CD14-positive monocyte (primary cell): ENCODE measurements at regions not wholly inside any gene's neighbourhood (a gene's known extent, or its start where the extent isn't known, plus 50 kb on each side); places are given as distances from the start of the nearest gene placed in this dataset.

Experiments used
- DNase-seq, 3 donors: peaks; one replicate each; pipeline ENCODE4 v3.0.0-alpha.2; 2011 to 2022
- H2AFZ ChIP-seq: 2 replicates; pipeline ENCODE4 v1.6.0; 2012; ENCODE audit warnings: mild to moderate bottlenecking, low read depth, low read length, inconsistent platforms; ENCODE audit not compliant: insufficient read depth, poor library complexity, severe bottlenecking
- H3K27ac ChIP-seq, 2 donors: 1 replicate in 1 of 2; 2 replicates in 1 of 2; pipeline ENCODE4 v1.5.1; 2012 to 2013; ENCODE audit warnings: low read length in 2 of 2, control low read depth in 1 of 2, inconsistent platforms in 1 of 2, low read depth in 1 of 2, mild to moderate bottlenecking in 1 of 2
- H3K27me3 ChIP-seq, 2 donors: one replicate each; pipeline versions ENCODE4 v1.6.0 to v1.6.1; 2011 to 2013; ENCODE audit warnings: low read length in 2 of 2; ENCODE audit not compliant: control insufficient read depth in 2 of 2, insufficient read depth in 2 of 2
- H3K36me3 ChIP-seq, 2 donors: replicated peaks in 1 of 2; 1 replicate in 1 of 2; 2 replicates in 1 of 2; pipeline versions ENCODE4 v1.5.1 to v1.6.1; 2012 to 2013; ENCODE audit warnings: low read length in 2 of 2, control low read depth in 1 of 2, inconsistent platforms in 1 of 2, mild to moderate bottlenecking in 1 of 2; ENCODE audit not compliant: insufficient read depth in 2 of 2, control insufficient read depth in 1 of 2
- H3K4me1 ChIP-seq, 2 donors: 1 replicate in 1 of 2; 2 replicates in 1 of 2; pipeline versions ENCODE4 v1.5.1 to v1.6.1; 2012 to 2013; ENCODE audit warnings: low read length in 2 of 2, control low read depth in 1 of 2, inconsistent platforms in 1 of 2, mild to moderate bottlenecking in 1 of 2, moderate library complexity in 1 of 2; ENCODE audit not compliant: insufficient read depth in 2 of 2, control insufficient read depth in 1 of 2
- H3K4me2 ChIP-seq: replicated peaks from 2 replicates; pipeline ENCODE3; 2012; ENCODE audit warnings: low read length, moderate library complexity, mild to moderate bottlenecking; ENCODE audit not compliant: poor library complexity, severe bottlenecking; ENCODE audit errors: extremely low read depth
- H3K4me3 ChIP-seq, 3 experiments: fragments of 200-600 bp in 1 of 3; sonication (generic) in 1 of 3; replicated peaks in 1 of 3; 1 replicate in 2 of 3; 2 replicates in 1 of 3; pipeline ENCODE4 v1.5.1; 2011 to 2013; ENCODE audit warnings: low read length in 3 of 3, mild to moderate bottlenecking in 3 of 3, control low read depth in 2 of 3, low read depth in 2 of 3, inconsistent platforms in 1 of 3, moderate library complexity in 1 of 3
- H3K79me2 ChIP-seq: 2 replicates; pipeline ENCODE4 v1.6.0; 2012; ENCODE audit warnings: mild to moderate bottlenecking, control low read depth, inconsistent platforms, low read length, moderate library complexity; ENCODE audit not compliant: insufficient read depth
- H3K9ac ChIP-seq: 2 replicates; pipeline ENCODE4 v1.6.0; 2017; ENCODE audit warnings: low read length, mild to moderate bottlenecking; ENCODE audit not compliant: insufficient read depth, poor library complexity, severe bottlenecking
- H3K9me3 ChIP-seq, 2 donors: replicated peaks in 1 of 2; 1 replicate in 1 of 2; 2 replicates in 1 of 2; pipeline versions ENCODE4 v1.5.1 to v1.6.1; 2012 to 2013; ENCODE audit warnings: low read length in 2 of 2, control low read depth in 1 of 2; ENCODE audit not compliant: control insufficient read depth in 1 of 2, insufficient read depth in 1 of 2
- H4K20me1 ChIP-seq: 2 replicates; pipeline ENCODE4 v1.6.0; 2012; ENCODE audit warnings: mild to moderate bottlenecking, low read length, control low read depth, moderate library complexity; ENCODE audit not compliant: insufficient read depth
- H3K27ac Mint-ChIP-seq, 7 donors: one replicate each; pipeline ENCODE4 v1.8.0; 2020; ENCODE audit warnings: mild to moderate bottlenecking in 7 of 7, mixed read lengths in 7 of 7, moderate library complexity in 6 of 7, inconsistent platforms in 2 of 7
- H3K27me3 Mint-ChIP-seq, 3 donors: one replicate each; pipeline ENCODE4 v1.8.0; 2021 to 2022; ENCODE audit warnings: low read depth in 3 of 3, mild to moderate bottlenecking in 3 of 3, mixed read lengths in 3 of 3, moderate library complexity in 3 of 3, inconsistent platforms in 1 of 3
- H3K36me3 Mint-ChIP-seq, 2 donors: one replicate each; pipeline ENCODE4 v1.8.0; 2020; ENCODE audit warnings: mixed read lengths in 2 of 2, inconsistent platforms in 1 of 2, mild to moderate bottlenecking in 1 of 2
- H3K4me1 Mint-ChIP-seq: one replicate; pipeline ENCODE4 v1.8.0; 2020; ENCODE audit warnings: mild to moderate bottlenecking, mixed read lengths
- H3K4me3 Mint-ChIP-seq, 2 donors: one replicate each; pipeline ENCODE4 v1.8.0; 2020; ENCODE audit warnings: mild to moderate bottlenecking in 2 of 2, mixed read lengths in 2 of 2, moderate library complexity in 1 of 2
- H3K9me3 Mint-ChIP-seq, 7 donors: one replicate each; pipeline ENCODE4 v1.8.0; 2020 to 2022; ENCODE audit warnings: mixed read lengths in 7 of 7, mild to moderate bottlenecking in 6 of 7, moderate library complexity in 6 of 7, inconsistent platforms in 2 of 7
- WGBS: methylation state at CpG from one replicate; pipeline ENCODE4 v1.1.5; 2013; ENCODE audit warnings: missing lambda C conversion rate; ENCODE audit not compliant: insufficient coverage; 5-methylcytosine and 5-hydroxymethylcytosine counted together
- intact Hi-C, 2 donors: fragments of 100-400 bp; cut with micrococcal nuclease; formaldehyde crosslinking; loops; one replicate each; pipeline versions ENCODE4 v1.15.0 to v1.15.1; 2023
- TF ChIP-seq, protein P1 (sequence below): fragments of 200-600 bp; IDR thresholded peaks from one replicate; pipeline ENCODE4 v1.8.0; 2022; ENCODE audit warnings: antibody characterized with exemption, mild to moderate bottlenecking

DNA sequence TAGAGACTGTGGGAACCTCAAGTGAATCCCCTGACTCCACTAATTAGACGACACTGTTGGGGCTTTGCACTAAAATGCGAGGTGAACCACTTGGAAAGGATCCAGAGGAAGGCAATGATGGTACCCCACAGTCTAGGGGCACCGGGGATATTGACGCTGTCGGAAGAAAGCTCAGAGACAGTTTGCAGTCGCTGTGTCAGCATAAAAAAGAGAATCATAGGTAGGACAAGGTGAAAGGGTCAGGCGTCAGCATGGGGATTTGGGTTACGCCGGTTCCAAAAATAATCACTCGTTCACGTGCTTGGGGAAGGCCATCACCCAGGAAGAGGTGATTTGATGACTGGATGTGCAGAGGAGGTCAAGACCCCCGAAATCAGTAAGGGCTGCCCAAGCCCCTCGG, 598.0 kb upstream of the NOX3 start:
- no peak overlapping the region for H3K4me3 ChIP-seq
- TF ChIP-seq, protein P1, sequence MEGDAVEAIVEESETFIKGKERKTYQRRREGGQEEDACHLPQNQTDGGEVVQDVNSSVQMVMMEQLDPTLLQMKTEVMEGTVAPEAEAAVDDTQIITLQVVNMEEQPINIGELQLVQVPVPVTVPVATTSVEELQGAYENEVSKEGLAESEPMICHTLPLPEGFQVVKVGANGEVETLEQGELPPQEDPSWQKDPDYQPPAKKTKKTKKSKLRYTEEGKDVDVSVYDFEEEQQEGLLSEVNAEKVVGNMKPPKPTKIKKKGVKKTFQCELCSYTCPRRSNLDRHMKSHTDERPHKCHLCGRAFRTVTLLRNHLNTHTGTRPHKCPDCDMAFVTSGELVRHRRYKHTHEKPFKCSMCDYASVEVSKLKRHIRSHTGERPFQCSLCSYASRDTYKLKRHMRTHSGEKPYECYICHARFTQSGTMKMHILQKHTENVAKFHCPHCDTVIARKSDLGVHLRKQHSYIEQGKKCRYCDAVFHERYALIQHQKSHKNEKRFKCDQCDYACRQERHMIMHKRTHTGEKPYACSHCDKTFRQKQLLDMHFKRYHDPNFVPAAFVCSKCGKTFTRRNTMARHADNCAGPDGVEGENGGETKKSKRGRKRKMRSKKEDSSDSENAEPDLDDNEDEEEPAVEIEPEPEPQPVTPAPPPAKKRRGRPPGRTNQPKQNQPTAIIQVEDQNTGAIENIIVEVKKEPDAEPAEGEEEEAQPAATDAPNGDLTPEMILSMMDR = no peak
- Mint-ChIP-seq H3K4me1 (no peaks in the 10 kb centered on the region), H3K36me3 (no peaks in the 10 kb centered on the region), H3K4me3 (no peak overlapping the region), H3K9me3 (peaks cover 2 to 12% (median 7%) of the 10 kb centered on the region in 7 donors), H3K27me3 (peaks cover 0 to 2% (median 0%) of the 10 kb centered on the region in 3 donors), H3K27ac (peak overlapping the region in 1 of 7 donors; percentile 84)
- H3K9ac ChIP-seq = no peak overlapping the region
- DNase-seq = no peak
- intact Hi-C loops = no loop called here
- WGBS = 99% methylated on average over 10 of the region's 13 CpGs
- no peak overlapping the region for H3K4me2 ChIP-seq
- no peaks in the 10 kb centered on the region for H4K20me1 ChIP-seq
- no peaks in the 10 kb centered on the region for H3K4me1 ChIP-seq
- H2AFZ ChIP-seq = no peak overlapping the region
- peaks cover 0 to 5% of the 10 kb centered on the region in 2 donors for H3K9me3 ChIP-seq
- no peaks in the 10 kb centered on the region for H3K27me3 ChIP-seq
- H3K79me2 ChIP-seq = no peaks in the 10 kb centered on the region
- no peak overlapping the region for H3K27ac ChIP-seq
- no peaks in the 10 kb centered on the region for H3K36me3 ChIP-seq

DNA sequence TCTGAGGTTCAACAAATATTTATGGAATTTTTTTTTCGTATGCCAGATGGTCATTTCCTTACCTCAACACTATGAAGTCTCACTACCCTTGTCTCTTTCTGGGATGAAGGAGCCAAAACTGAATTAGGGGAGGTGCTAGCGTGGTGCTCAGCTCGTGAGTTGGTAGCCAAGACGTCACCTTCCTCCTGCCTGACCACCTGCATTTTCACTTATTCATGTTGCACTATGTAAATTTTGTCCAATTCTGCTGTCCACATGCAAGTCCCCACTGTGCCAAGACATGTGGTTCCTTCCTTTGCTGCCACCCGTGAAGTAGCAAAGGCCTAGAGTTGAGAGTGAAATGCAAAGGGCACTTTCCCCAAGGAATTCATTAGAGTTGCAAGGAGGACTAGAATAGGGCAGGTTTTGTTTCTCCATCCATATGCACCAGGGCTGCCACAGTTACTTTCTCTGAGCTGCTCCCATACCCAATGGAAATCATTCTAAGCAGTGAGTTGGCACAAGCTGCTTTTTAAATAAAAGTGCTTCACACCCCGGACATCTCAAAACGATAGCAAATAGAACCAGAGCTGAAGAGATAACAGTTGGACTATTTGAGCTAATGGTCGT, 591.3 kb upstream of the NOX3 start:
- Histone ChIP-seq H3K9ac (no peak overlapping the region), H3K4me3 (no peak overlapping the region), H3K4me2 (no peak overlapping the region), H2AFZ (no peak overlapping the region), H3K4me1 (no peaks in the 10 kb centered on the region), H3K27me3 (no peaks in the 10 kb centered on the region), H3K9me3 (no peaks in the 10 kb centered on the region), H3K27ac (no peak overlapping the region), H3K36me3 (no peaks in the 10 kb centered on the region), H3K79me2 (no peaks in the 10 kb centered on the region), H4K20me1 (no peaks in the 10 kb centered on the region)
- Mint-ChIP-seq H3K36me3 (no peaks in the 10 kb centered on the region), H3K4me3 (no peak overlapping the region), H3K4me1 (peaks cover 2% of the 10 kb centered on the region), H3K27me3 (no peaks in the 10 kb centered on the region), H3K9me3 (peaks cover 0 to 9% (median 5%) of the 10 kb centered on the region in 7 donors), H3K27ac (no peak overlapping the region)
- DNase-seq = no peak
- WGBS = no CpG with 5 or more reads among the region's 8 CpGs
- intact Hi-C loops = no loop called here
- TF ChIP-seq, protein P1 = no peak
